WTC11 (cell line): ENCODE measurements at regions not wholly inside any gene's neighbourhood (a gene's known extent, or its start where the extent isn't known, plus 50 kb on each side); places are given as distances from the start of the nearest gene placed in this dataset.

Experiments used
- NFYB ChIP-seq: sonication (generic); formaldehyde crosslinking; conservative IDR thresholded peaks from 2 replicates; pipeline ENCODE4 v1.8.0; 2022; ENCODE audit warnings: low read depth, missing genetic modification reagents
- TF ChIP-seq, protein P1 (sequence below): fragments of 200-600 bp; IDR thresholded peaks from 2 replicates; pipeline ENCODE4 v1.8.0; 2022; ENCODE audit warnings: antibody characterized with exemption

DNA sequence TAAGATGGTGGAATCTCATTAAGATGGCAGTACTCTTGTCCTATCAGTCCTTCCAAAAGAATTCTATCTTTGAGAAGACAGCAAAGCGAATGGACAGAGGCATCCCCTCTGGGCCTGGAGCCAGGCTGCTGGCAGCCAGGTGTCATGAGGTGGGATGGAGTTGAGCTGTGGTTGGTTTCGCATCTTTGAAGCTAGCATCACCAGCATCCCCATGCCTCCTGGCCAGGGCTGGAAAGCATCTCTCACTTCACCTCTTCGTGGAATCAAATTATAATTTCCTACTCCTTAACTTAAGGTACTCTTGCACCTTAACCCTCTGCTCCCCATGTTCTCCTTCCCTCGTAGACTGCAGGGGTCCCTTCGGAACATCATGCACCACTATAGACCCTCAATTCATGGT lies 248.3 kb downstream of the GADD45G start:
- TF ChIP-seq, protein P1, sequence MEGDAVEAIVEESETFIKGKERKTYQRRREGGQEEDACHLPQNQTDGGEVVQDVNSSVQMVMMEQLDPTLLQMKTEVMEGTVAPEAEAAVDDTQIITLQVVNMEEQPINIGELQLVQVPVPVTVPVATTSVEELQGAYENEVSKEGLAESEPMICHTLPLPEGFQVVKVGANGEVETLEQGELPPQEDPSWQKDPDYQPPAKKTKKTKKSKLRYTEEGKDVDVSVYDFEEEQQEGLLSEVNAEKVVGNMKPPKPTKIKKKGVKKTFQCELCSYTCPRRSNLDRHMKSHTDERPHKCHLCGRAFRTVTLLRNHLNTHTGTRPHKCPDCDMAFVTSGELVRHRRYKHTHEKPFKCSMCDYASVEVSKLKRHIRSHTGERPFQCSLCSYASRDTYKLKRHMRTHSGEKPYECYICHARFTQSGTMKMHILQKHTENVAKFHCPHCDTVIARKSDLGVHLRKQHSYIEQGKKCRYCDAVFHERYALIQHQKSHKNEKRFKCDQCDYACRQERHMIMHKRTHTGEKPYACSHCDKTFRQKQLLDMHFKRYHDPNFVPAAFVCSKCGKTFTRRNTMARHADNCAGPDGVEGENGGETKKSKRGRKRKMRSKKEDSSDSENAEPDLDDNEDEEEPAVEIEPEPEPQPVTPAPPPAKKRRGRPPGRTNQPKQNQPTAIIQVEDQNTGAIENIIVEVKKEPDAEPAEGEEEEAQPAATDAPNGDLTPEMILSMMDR, result no peak
- TF ChIP-seq NFYB (CRISPR knock-in tag), result no peak
